A549 (cell line): ENCODE measurements at regions not wholly inside any gene's neighbourhood (a gene's known extent, or its start where the extent isn't known, plus 50 kb on each side); places are given as distances from the start of the nearest gene placed in this dataset.
"Not testable (repeated sequence)": the region's sequence is repeated elsewhere in the genome, so short reads cannot be mapped to it uniquely, and the experiment has no call there.

Experiments used
- ATAC-seq, 2 experiments: fragments of 200-7000 bp in 1 of 2; fragments of >200 bp in 1 of 2; cut with Nextera tagmentation in 1 of 2; cut with Tn5 transposase in 1 of 2; 3 replicates each; pipeline versions ENCODE4 v1.8.0 to v1.9.1; 2018 to 2020; ENCODE audit warnings: mild to moderate bottlenecking in 1 of 2, moderate library complexity in 1 of 2
- CTCF ChIA-PET: fragments of 300-600 bp; sonication (Branson Sonifier 250); formaldehyde crosslinking; extraction: SDS; loops from one replicate; lab custom pipeline; 2021; ENCODE audit warnings: antibody characterized with exemption, inconsistent platforms; lab: Yijun Ruan, JAX
- POLR2A ChIA-PET: fragments of 350-600 bp; formaldehyde crosslinking; extraction: SDS; loops from one replicate; lab custom pipeline; 2021; ENCODE audit warnings: antibody characterized with exemption, inconsistent platforms; lab: Yijun Ruan, JAX
- DNase-seq, 2 experiments: peaks; one replicate each; pipeline versions ENCODE4 v3.0.0 to v3.0.0-alpha.2; 2011 to 2016; ENCODE audit warnings: low read depth in 1 of 2, low spot score in 1 of 2
- FAIRE-seq: peaks from 2 replicates; lab custom pipeline; 2011; peaks lifted over from hg19 to GRCh38; lab: Jason Lieb, UNC
- H3K27ac ChIP-seq, 2 experiments: fragments of >200 bp; sonication (Bioruptor Twin); formaldehyde crosslinking; 3 replicates each; pipeline ENCODE4 v1.5.1; 2016 to 2017
- H3K4me1 ChIP-seq: fragments of >200 bp; sonication (Bioruptor Twin); formaldehyde crosslinking; 3 replicates; pipeline ENCODE4 v1.6.1; 2016
- H3K4me2 ChIP-seq: fragments of >200 bp; sonication (Bioruptor Twin); formaldehyde crosslinking; 3 replicates; pipeline ENCODE4 v1.6.1; 2016
- H3K4me3 ChIP-seq: fragments of >200 bp; sonication (Bioruptor Twin); formaldehyde crosslinking; 3 replicates; pipeline ENCODE4 v1.5.1; 2016
- H3K9me3 ChIP-seq: fragments of >200 bp; sonication (Bioruptor Twin); formaldehyde crosslinking; 3 replicates; pipeline ENCODE4 v1.6.1; 2016
- BHLHE40 ChIP-seq: IDR thresholded peaks from 2 replicates; pipeline ENCODE4 v1.6.1; 2012; ENCODE audit warnings: low read depth, low read length, inconsistent platforms
- CBX2 ChIP-seq: fragments of 200-600 bp; sonication (generic); IDR thresholded peaks from 2 replicates; pipeline ENCODE4 v1.6.1; 2016; ENCODE audit warnings: low read depth, mild to moderate bottlenecking, borderline replicate concordance
- E2F6 ChIP-seq: IDR thresholded peaks from 2 replicates; pipeline ENCODE4 v1.6.1; 2012; ENCODE audit warnings: low read depth, borderline replicate concordance
- EHMT2 ChIP-seq: fragments of 200-600 bp; sonication (generic); IDR thresholded peaks from 2 replicates; pipeline ENCODE4 v1.6.1; 2016; ENCODE audit warnings: antibody characterized with exemption, low read depth, mild to moderate bottlenecking, moderate library complexity
- ESRRA ChIP-seq: fragments of 150-350 bp; IDR thresholded peaks from 2 replicates; pipeline ENCODE4 v1.6.1; 2014; ENCODE audit warnings: mild to moderate bottlenecking, low read length, borderline replicate concordance
- FOSB ChIP-seq: fragments of 250-450 bp; sonication (Bioruptor Pico); IDR thresholded peaks from 2 replicates; pipeline ENCODE4 v1.5.0; 2020; ENCODE audit warnings: mild to moderate bottlenecking, moderate library complexity
- GATA3 ChIP-seq: IDR thresholded peaks from 2 replicates; pipeline ENCODE4 v1.6.1; 2012; ENCODE audit warnings: borderline replicate concordance
- HOXB5 ChIP-seq: fragments of 250-450 bp; sonication (Bioruptor Pico); IDR thresholded peaks from 2 replicates; pipeline ENCODE4 v1.5.0; 2020; ENCODE audit warnings: mild to moderate bottlenecking, moderate library complexity
- JUNB ChIP-seq: fragments of >200 bp; sonication (Bioruptor Twin); formaldehyde crosslinking; IDR thresholded peaks from 2 replicates; pipeline ENCODE4 v1.6.1; 2016
- KDM1A ChIP-seq: fragments of 200-600 bp; sonication (generic); IDR thresholded peaks from 2 replicates; pipeline ENCODE4 v1.6.1; 2016; ENCODE audit warnings: low read depth, mild to moderate bottlenecking
- MAFK ChIP-seq: fragments of 450-650 bp; IDR thresholded peaks from 2 replicates; pipeline ENCODE4 v1.6.1; 2014; ENCODE audit not compliant: partially characterized antibody
- NFE2L2 ChIP-seq: fragments of 150-350 bp; conservative IDR thresholded peaks from 2 replicates; pipeline ENCODE4 v1.6.1; 2014; ENCODE audit warnings: low read length
- SMC3 ChIP-seq: fragments of >200 bp; sonication (Bioruptor Twin); formaldehyde crosslinking; IDR thresholded peaks from 3 replicates; pipeline ENCODE4 v1.6.1; 2018; ENCODE audit warnings: inconsistent platforms
- ZNF302 ChIP-seq: fragments of 250-450 bp; sonication (Bioruptor Pico); IDR thresholded peaks from 2 replicates; pipeline ENCODE4 v1.9.0; 2021; ENCODE audit warnings: inconsistent platforms, mild to moderate bottlenecking, moderate library complexity
- WGBS: methylation state at CpG from one replicate; pipeline ENCODE4 v1.1.6; 2017; ENCODE audit errors: missing lambda C conversion rate; 5-methylcytosine and 5-hydroxymethylcytosine counted together
- TF ChIP-seq, protein P1 (sequence below): fragments of >200 bp; sonication (Bioruptor Twin); formaldehyde crosslinking; IDR thresholded peaks from 3 replicates; pipeline ENCODE4 v1.5.1; 2016
- TF ChIP-seq, protein P2 (sequence below): fragments of 200-600 bp; sonication (generic); IDR thresholded peaks from 2 replicates; pipeline ENCODE4 v1.6.1; 2016; ENCODE audit warnings: antibody characterized with exemption, mild to moderate bottlenecking, moderate library complexity

- DNase-seq: no peak
- ChIA-PET POLR2A (no interaction called here), CTCF (interaction anchor here (1.0 to 4.8 kb wide), 7 partner anchors 24 to 846 kb away, joined by 4 to 34 read pairs (median 8); partner anchors contain the start of gene RHOU)
- no peak for TF ChIP-seq GATA3
- TF ChIP-seq, protein P1, sequence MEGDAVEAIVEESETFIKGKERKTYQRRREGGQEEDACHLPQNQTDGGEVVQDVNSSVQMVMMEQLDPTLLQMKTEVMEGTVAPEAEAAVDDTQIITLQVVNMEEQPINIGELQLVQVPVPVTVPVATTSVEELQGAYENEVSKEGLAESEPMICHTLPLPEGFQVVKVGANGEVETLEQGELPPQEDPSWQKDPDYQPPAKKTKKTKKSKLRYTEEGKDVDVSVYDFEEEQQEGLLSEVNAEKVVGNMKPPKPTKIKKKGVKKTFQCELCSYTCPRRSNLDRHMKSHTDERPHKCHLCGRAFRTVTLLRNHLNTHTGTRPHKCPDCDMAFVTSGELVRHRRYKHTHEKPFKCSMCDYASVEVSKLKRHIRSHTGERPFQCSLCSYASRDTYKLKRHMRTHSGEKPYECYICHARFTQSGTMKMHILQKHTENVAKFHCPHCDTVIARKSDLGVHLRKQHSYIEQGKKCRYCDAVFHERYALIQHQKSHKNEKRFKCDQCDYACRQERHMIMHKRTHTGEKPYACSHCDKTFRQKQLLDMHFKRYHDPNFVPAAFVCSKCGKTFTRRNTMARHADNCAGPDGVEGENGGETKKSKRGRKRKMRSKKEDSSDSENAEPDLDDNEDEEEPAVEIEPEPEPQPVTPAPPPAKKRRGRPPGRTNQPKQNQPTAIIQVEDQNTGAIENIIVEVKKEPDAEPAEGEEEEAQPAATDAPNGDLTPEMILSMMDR: no peak
- 84% methylated on average over 1 of the region's 1 CpG for WGBS
- ATAC-seq: no peak
- Histone ChIP-seq H3K4me3 (no peak overlapping the region), H3K4me2 (no peak overlapping the region), H3K27ac (no peak overlapping the region), H3K9me3 (no peaks in the 10 kb centered on the region), H3K4me1 (no peaks in the 10 kb centered on the region)
- no peak for FAIRE-seq
Observed at GRCh38 chr1:228669242-228669585, 66.1 kb upstream of the RHOU start.

DNA sequence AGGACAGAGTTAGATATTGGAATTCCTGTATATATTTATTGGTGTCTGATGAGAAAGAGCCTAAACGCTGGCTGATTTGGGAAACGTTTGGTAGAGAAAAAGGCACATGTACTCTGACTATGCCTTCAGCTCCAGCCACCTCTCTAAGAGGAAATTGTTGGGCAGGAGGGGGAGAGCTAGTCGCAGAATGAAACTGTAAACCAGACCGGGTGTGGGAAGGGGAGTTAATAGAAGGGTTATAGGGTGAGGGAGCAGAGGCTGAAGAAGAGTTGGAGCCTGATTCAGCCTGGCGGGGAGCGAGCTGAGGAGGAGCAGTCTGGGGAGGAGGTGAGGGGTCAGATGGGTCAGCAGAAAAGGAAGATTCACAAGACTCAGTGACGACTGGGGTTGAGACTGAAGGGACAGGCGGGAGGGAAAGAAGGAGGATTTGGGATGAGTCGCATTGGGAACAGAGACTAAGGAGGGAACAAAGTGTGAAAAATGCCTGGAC, 54.2 kb upstream of the RHOU start:
- CTCF ChIA-PET: interaction anchor here (1.3 to 1.9 kb wide), 4 partner anchors 11 to 546 kb away, joined by 3 to 5 read pairs (median 4); no protein-coding TSS in a partner anchor
- POLR2A ChIA-PET, H3K27ac ChIP-seq, DNase-seq, H3K9me3 ChIP-seq, FAIRE-seq, ATAC-seq, H3K4me2 ChIP-seq, H3K4me3 ChIP-seq, H3K4me1 ChIP-seq: not testable (repeated sequence)
- 86% methylated on average over 9 of the region's 9 CpGs for WGBS

DNA sequence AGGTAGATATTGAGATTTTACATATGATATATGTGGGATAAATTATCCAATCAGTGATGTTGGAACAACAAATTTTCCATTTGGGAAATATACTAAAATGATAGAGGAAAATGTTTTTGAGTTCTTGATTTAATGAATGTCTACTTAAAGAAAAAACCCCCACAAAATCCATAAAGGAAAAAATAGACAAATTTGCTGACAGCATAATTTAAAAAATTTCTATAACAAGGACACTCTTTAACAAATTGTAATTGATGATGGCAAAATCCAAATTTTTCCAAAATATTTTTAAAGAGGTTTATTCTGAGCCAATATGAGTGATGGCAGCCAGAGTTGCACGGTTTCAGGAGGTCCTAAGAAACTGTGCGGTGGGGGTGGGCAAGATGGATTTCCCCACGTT, 51.9 kb upstream of the RHOU start:
- FAIRE-seq: no peak
- peak; percentile 37 for TF ChIP-seq MAFK
- no peak for TF ChIP-seq JUNB
- no peak for TF ChIP-seq ESRRA
- TF ChIP-seq, all 56 proteins: peak for 1
- DNase-seq (no peak), ATAC-seq (no peak)
- POLR2A ChIA-PET: no interaction called here
- Histone ChIP-seq H3K4me2 (no peak overlapping the region), H3K4me3 (no peak overlapping the region), H3K4me1 (no peaks in the 10 kb centered on the region), H3K9me3 (no peaks in the 10 kb centered on the region), H3K27ac (no peak overlapping the region)
- 75% methylated on average over 3 of the region's 3 CpGs for WGBS
- CTCF ChIA-PET: no interaction called here

- no peaks in the 10 kb centered on the region for H3K4me1 ChIP-seq
- TF ChIP-seq HOXB5 (no peak), SMC3 (no peak), KDM1A (no peak), FOSB (CRISPR knock-in tag) (no peak), CBX2 (no peak), ZNF302 (CRISPR knock-in tag) (no peak), NFE2L2 (no peak), BHLHE40 (no peak), EHMT2 (no peak), E2F6 (no peak)
- TF ChIP-seq, protein P1: no peak
- TF ChIP-seq, protein P2, sequence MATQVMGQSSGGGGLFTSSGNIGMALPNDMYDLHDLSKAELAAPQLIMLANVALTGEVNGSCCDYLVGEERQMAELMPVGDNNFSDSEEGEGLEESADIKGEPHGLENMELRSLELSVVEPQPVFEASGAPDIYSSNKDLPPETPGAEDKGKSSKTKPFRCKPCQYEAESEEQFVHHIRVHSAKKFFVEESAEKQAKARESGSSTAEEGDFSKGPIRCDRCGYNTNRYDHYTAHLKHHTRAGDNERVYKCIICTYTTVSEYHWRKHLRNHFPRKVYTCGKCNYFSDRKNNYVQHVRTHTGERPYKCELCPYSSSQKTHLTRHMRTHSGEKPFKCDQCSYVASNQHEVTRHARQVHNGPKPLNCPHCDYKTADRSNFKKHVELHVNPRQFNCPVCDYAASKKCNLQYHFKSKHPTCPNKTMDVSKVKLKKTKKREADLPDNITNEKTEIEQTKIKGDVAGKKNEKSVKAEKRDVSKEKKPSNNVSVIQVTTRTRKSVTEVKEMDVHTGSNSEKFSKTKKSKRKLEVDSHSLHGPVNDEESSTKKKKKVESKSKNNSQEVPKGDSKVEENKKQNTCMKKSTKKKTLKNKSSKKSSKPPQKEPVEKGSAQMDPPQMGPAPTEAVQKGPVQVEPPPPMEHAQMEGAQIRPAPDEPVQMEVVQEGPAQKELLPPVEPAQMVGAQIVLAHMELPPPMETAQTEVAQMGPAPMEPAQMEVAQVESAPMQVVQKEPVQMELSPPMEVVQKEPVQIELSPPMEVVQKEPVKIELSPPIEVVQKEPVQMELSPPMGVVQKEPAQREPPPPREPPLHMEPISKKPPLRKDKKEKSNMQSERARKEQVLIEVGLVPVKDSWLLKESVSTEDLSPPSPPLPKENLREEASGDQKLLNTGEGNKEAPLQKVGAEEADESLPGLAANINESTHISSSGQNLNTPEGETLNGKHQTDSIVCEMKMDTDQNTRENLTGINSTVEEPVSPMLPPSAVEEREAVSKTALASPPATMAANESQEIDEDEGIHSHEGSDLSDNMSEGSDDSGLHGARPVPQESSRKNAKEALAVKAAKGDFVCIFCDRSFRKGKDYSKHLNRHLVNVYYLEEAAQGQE: no peak
- CTCF ChIA-PET: interaction anchor here (1.2 kb wide), 1 partner anchor 543 kb away, joined by 3 read pairs; no protein-coding TSS in a partner anchor
- no peak overlapping the region for H3K27ac ChIP-seq
- ATAC-seq (no peak), DNase-seq (no peak), FAIRE-seq (no peak)
- no peaks in the 10 kb centered on the region for H3K9me3 ChIP-seq
- no peak overlapping the region for H3K4me2 ChIP-seq
- 70% methylated on average over 7 of the region's 7 CpGs for WGBS
- POLR2A ChIA-PET: no interaction called here
- H3K4me3 ChIP-seq: no peak overlapping the region
Observed at GRCh38 chr1:228684607-228685006, 50.7 kb upstream of the RHOU start.
